SKM-1 (cell line): ENCODE measurements at regions not wholly inside any gene's neighbourhood (a gene's known extent, or its start where the extent isn't known, plus 50 kb on each side); places are given as distances from the start of the nearest gene placed in this dataset.

Experiments
- DNase-seq: peaks from one replicate; lab custom pipeline; 2025; ENCODE audit not compliant: unreplicated experiment; lab: John Stamatoyannopoulos, UW

- DNase-seq = no peak
Measured at GRCh38 chr9:86663905-86664304, 283.4 kb downstream of the GAS1 start.

- no peak for DNase-seq
Measured at GRCh38 chr9:86662890-86663468, 284.3 kb downstream of the GAS1 start.

GRCh38 chr9:86660146-86660943 is 287.0 kb downstream of the GAS1 start:
- DNase-seq = no peak

- no peak for DNase-seq
Measured at GRCh38 chr9:86659413-86660046, 287.8 kb downstream of the GAS1 start.

GRCh38 chr9:86655147-86655546 is 292.2 kb downstream of the GAS1 start:
- no peak for DNase-seq

- no peak for DNase-seq
Measured at GRCh38 chr9:86653466-86653865, 293.8 kb downstream of the GAS1 start.

GRCh38 chr9:86652736-86653135 is 294.6 kb downstream of the GAS1 start:
- no peak for DNase-seq

GRCh38 chr9:86649913-86650312 is 295.7 kb upstream of the TUT7 start:
- DNase-seq = no peak

GRCh38 chr9:86648828-86649170 is 294.6 kb upstream of the TUT7 start:
- DNase-seq = no peak

- no peak for DNase-seq
Measured at GRCh38 chr9:86648156-86648827, 294.1 kb upstream of the TUT7 start.

GRCh38 chr9:86645303-86645702 is 291.1 kb upstream of the TUT7 start:
- no peak for DNase-seq

- DNase-seq = no peak
Measured at GRCh38 chr9:86644675-86645034, 290.4 kb upstream of the TUT7 start.

GRCh38 chr9:86643946-86644674 is 289.9 kb upstream of the TUT7 start:
- no peak for DNase-seq

GRCh38 chr9:86642721-86643120 is 288.5 kb upstream of the TUT7 start:
- no peak for DNase-seq

GRCh38 chr9:86641970-86642369 is 287.8 kb upstream of the TUT7 start:
- DNase-seq = no peak

GRCh38 chr9:86639899-86640379 is 285.7 kb upstream of the TUT7 start:
- DNase-seq = no peak

GRCh38 chr9:86639287-86639686 is 285.1 kb upstream of the TUT7 start:
- DNase-seq = no peak

GRCh38 chr9:86638109-86638508 is 283.9 kb upstream of the TUT7 start:
- DNase-seq = no peak

- DNase-seq = no peak
Measured at GRCh38 chr9:86637515-86637914, 283.3 kb upstream of the TUT7 start.

GRCh38 chr9:86636519-86636918 is 282.3 kb upstream of the TUT7 start:
- DNase-seq = no peak

GRCh38 chr9:86636038-86636437 is 281.8 kb upstream of the TUT7 start:
- no peak for DNase-seq
